Stomach (tissue), 8 donors: ENCODE measurements at regions not wholly inside any gene's neighbourhood (a gene's known extent, or its start where the extent isn't known, plus 50 kb on each side); places are given as distances from the start of the nearest gene placed in this dataset.
"Not testable (repeated sequence)": the region's sequence is repeated elsewhere in the genome, so short reads cannot be mapped to it uniquely, and the experiment has no call there.

Experiments used
- DNase-seq, 2 donors: peaks; one replicate each; pipeline versions ENCODE4 v3.0.0 to v3.0.0-alpha.2; 2013 to 2019
- H3K27ac ChIP-seq, 5 donors: fragments of 200-600 bp in 4 of 5; sonication (generic) in 4 of 5; one replicate each; pipeline ENCODE4 v1.5.1; 2013 to 2019; ENCODE audit warnings: mild to moderate bottlenecking in 1 of 5, moderate library complexity in 1 of 5
- H3K27me3 ChIP-seq, 3 donors: fragments of 200-600 bp; sonication (generic); one replicate each; pipeline ENCODE4 v1.5.1; 2017 to 2019; ENCODE audit warnings: mixed run types in 1 of 3
- H3K36me3 ChIP-seq, 4 donors: fragments of 200-600 bp; sonication (generic); 1 replicate in 3 of 4; 2 replicates in 1 of 4; pipeline ENCODE4 v1.5.1; 2016 to 2019
- H3K4me1 ChIP-seq, 4 donors: fragments of 200-600 bp; sonication (generic); one replicate each; pipeline ENCODE4 v1.5.1; 2016 to 2019
- H3K4me3 ChIP-seq, 4 donors: fragments of 200-600 bp; sonication (generic) in 3 of 4; one replicate each; pipeline ENCODE4 v1.5.1; 2016 to 2019; ENCODE audit warnings: mild to moderate bottlenecking in 1 of 4
- H3K9me3 ChIP-seq, 4 donors: fragments of 200-600 bp; sonication (generic); one replicate each; pipeline ENCODE4 v1.5.1; 2016 to 2019
- EP300 ChIP-seq: sonication (generic); formaldehyde crosslinking; IDR thresholded peaks from one replicate; pipeline ENCODE4 v1.6.1; 2017; ENCODE audit warnings: antibody characterized with exemption
- POLR2A ChIP-seq, 4 donors: fragments of 450-650 bp; IDR thresholded peaks; one replicate each; pipeline ENCODE4 v1.6.1; 2016; ENCODE audit warnings: antibody characterized with exemption in 4 of 4, control low read depth in 2 of 4, mild to moderate bottlenecking in 1 of 4, moderate library complexity in 1 of 4
- POLR2AphosphoS5 ChIP-seq, 3 donors: sonication (generic); formaldehyde crosslinking; IDR thresholded peaks; one replicate each; pipeline ENCODE4 v1.6.1; 2016; ENCODE audit warnings: antibody characterized with exemption in 3 of 3
- WGBS, 5 donors: extraction: QIAGEN DNeasy Blood & Tissue Kit in 3 of 5; methylation state at CpG; one replicate each; pipeline versions ENCODE4 v1.1.5 to v1.1.7; 2013 to 2018; 5-methylcytosine and 5-hydroxymethylcytosine counted together
- intact Hi-C: fragments of 100-400 bp; cut with DNase I; formaldehyde crosslinking; loops from one replicate; pipeline ENCODE4 v1.15.1; 2023; ENCODE audit warnings: low total_unique reads
- TF ChIP-seq, protein P1 (sequence below), 7 experiments: fragments of 450-650 bp in 4 of 7; fragments of 200-600 bp in 3 of 7; sonication (generic) in 3 of 7; IDR thresholded peaks; one replicate each; pipeline ENCODE4 v1.5.1; 2016 to 2019; ENCODE audit warnings: antibody characterized with exemption in 7 of 7, control low read depth in 2 of 7, mild to moderate bottlenecking in 1 of 7
- donor health status: healthy with polysubstance abuse.
- donor health status: Bipolar disorder and iron deficiency.
- donor health status: healthy.

- Histone ChIP-seq H3K4me1 (peaks cover 5 to 11% (median 10%) of the 10 kb centered on the region in 4 donors), H3K36me3 (no peaks in the 10 kb centered on the region), H3K4me3 (no peak overlapping the region), H3K9me3 (no peaks in the 10 kb centered on the region), H3K27me3 (peaks cover 13 to 52% (median 35%) of the 10 kb centered on the region in 3 donors), H3K27ac (no peak overlapping the region)
- DNase-seq: no peak
- 70 to 89% (median 83%) methylated on average over 2 of the region's 2 CpGs for WGBS, 5 donors
- TF ChIP-seq POLR2A (IDR thresholded peaks at IDR 0.05): no peak
- no peak for TF ChIP-seq POLR2AphosphoS5 (IDR thresholded peaks at IDR 0.05)
- TF ChIP-seq, protein P1, sequence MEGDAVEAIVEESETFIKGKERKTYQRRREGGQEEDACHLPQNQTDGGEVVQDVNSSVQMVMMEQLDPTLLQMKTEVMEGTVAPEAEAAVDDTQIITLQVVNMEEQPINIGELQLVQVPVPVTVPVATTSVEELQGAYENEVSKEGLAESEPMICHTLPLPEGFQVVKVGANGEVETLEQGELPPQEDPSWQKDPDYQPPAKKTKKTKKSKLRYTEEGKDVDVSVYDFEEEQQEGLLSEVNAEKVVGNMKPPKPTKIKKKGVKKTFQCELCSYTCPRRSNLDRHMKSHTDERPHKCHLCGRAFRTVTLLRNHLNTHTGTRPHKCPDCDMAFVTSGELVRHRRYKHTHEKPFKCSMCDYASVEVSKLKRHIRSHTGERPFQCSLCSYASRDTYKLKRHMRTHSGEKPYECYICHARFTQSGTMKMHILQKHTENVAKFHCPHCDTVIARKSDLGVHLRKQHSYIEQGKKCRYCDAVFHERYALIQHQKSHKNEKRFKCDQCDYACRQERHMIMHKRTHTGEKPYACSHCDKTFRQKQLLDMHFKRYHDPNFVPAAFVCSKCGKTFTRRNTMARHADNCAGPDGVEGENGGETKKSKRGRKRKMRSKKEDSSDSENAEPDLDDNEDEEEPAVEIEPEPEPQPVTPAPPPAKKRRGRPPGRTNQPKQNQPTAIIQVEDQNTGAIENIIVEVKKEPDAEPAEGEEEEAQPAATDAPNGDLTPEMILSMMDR (IDR thresholded peaks at IDR 0.05): no peak
- no peak for TF ChIP-seq EP300
- intact Hi-C loops: no loop called here
Measured at GRCh38 chr10:101280511-101280910, 51.2 kb upstream of the LBX1 start.

- 78 to 86% (median 84%) methylated on average over 3 of the region's 3 CpGs for WGBS, 5 donors
- peaks cover 13 to 56% (median 39%) of the 10 kb centered on the region in 3 donors for H3K27me3 ChIP-seq
- H3K27ac ChIP-seq, H3K4me3 ChIP-seq, intact Hi-C loops, H3K36me3 ChIP-seq, H3K9me3 ChIP-seq, DNase-seq: not testable (repeated sequence)
- peaks cover 5 to 11% (median 10%) of the 10 kb centered on the region in 4 donors for H3K4me1 ChIP-seq
Measured at GRCh38 chr10:101280921-101281320, 51.7 kb upstream of the LBX1 start.

- H3K27me3 ChIP-seq: peaks cover 13 to 76% (median 59%) of the 10 kb centered on the region in 3 donors
- DNase-seq: no peak
- WGBS, 5 donors: 30 to 71% (median 32%) methylated on average over 2 of the region's 2 CpGs
- TF ChIP-seq, protein P1 (IDR thresholded peaks at IDR 0.05): no peak
- no peak for TF ChIP-seq POLR2A (IDR thresholded peaks at IDR 0.05)
- H3K27ac ChIP-seq: no peak overlapping the region
- no peak overlapping the region for H3K4me3 ChIP-seq
- H3K4me1 ChIP-seq: peaks cover 5 to 16% (median 11%) of the 10 kb centered on the region in 4 donors
- no peaks in the 10 kb centered on the region for H3K36me3 ChIP-seq
- intact Hi-C loops: no loop called here
- H3K9me3 ChIP-seq: no peaks in the 10 kb centered on the region
Measured at GRCh38 chr10:101282947-101283346, 53.7 kb upstream of the LBX1 start.

GRCh38 chr10:101283762-101284100, 54.5 kb upstream of the LBX1 start:
- Histone ChIP-seq H3K36me3 (no peaks in the 10 kb centered on the region), H3K27ac (no peak overlapping the region), H3K9me3 (no peaks in the 10 kb centered on the region), H3K4me3 (peak overlapping the region in 2 of 4 donors; percentile 29 to 39), H3K4me1 (peaks cover 5 to 16% (median 13%) of the 10 kb centered on the region in 4 donors), H3K27me3 (peaks cover 13 to 84% (median 65%) of the 10 kb centered on the region in 3 donors)
- WGBS, 5 donors: 0 to 16% (median 4%) methylated on average over 3 of the region's 3 CpGs
- DNase-seq: no peak
- no peak for TF ChIP-seq EP300
- TF ChIP-seq POLR2A (IDR thresholded peaks at IDR 0.05): no peak
- TF ChIP-seq POLR2AphosphoS5 (IDR thresholded peaks at IDR 0.05): no peak
- TF ChIP-seq, protein P1 (IDR thresholded peaks at IDR 0.05): no peak
- intact Hi-C loops: no loop called here

DNA sequence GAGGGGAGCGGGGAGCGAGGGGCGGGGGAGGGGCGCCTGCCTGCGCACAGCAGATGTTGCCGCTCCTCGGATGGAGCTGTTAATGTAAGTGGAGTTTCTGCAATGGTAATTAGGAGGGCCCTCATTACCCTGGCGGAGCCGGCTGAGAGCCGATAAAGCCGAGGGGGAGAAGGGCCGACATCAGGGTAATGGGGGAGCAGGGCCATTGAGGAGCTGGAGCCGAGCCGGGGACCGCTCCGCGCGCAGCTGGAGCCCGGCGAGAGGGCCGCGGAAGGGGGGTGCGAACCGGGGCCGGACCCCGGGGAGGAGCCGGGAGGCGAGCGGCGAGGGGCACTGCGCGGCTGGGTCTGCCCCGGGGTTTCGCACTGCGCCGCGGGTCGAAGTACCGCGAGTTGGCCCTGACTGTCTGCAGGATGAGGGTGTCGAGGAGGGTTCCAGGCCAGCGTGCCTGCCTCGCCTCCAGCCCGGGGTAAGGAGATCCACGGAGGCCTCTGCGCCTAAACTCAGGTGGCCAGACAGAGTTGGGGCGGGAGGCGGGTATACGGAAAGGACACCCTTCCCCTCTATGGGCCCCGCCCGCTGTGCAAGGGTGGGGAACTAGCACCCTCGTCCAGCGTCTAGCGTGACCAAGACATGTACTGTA, 55.0 kb upstream of the LBX1 start:
- no peak overlapping the region for H3K27ac ChIP-seq
- peak overlapping the region; percentile 2 to 39 (median 19) for H3K4me3 ChIP-seq
- H3K4me1 ChIP-seq: peaks cover 5 to 16% (median 13%) of the 10 kb centered on the region in 4 donors
- TF ChIP-seq POLR2AphosphoS5 (IDR thresholded peaks at IDR 0.05) (no peak), POLR2A (IDR thresholded peaks at IDR 0.05) (no peak)
- DNase-seq: peak in 1 of 2 donors; percentile 43
- H3K27me3 ChIP-seq: peaks cover 13 to 89% (median 67%) of the 10 kb centered on the region in 3 donors
- intact Hi-C loops: no loop called here
- 5 to 7% (median 6%) methylated on average over 36 to 54 of the region's 54 CpGs for WGBS, 5 donors
- no peaks in the 10 kb centered on the region for H3K36me3 ChIP-seq
- H3K9me3 ChIP-seq: no peaks in the 10 kb centered on the region
